IPS-20b (cell line): ENCODE measurements at regions not wholly inside any gene's neighbourhood (a gene's known extent, or its start where the extent isn't known, plus 50 kb on each side); places are given as distances from the start of the nearest gene placed in this dataset.

Source experiments
- H3K27ac ChIP-seq: one replicate; pipeline ENCODE4 v1.5.1; 2013; ENCODE audit warnings: low read length
- H3K27me3 ChIP-seq: 2 replicates; pipeline ENCODE4 v1.6.1; 2013; ENCODE audit warnings: mild to moderate bottlenecking, low read length, inconsistent platforms; ENCODE audit not compliant: insufficient read depth
- H3K36me3 ChIP-seq: 2 replicates; pipeline ENCODE4 v1.6.1; 2013; ENCODE audit warnings: low read depth, mild to moderate bottlenecking, inconsistent platforms, low read length, moderate library complexity; ENCODE audit not compliant: insufficient read depth
- H3K4me1 ChIP-seq: 2 replicates; pipeline ENCODE4 v1.6.1; 2013; ENCODE audit warnings: mild to moderate bottlenecking, control low read depth, inconsistent platforms, low read length, moderate library complexity; ENCODE audit not compliant: insufficient read depth
- H3K4me3 ChIP-seq: 2 replicates; pipeline ENCODE4 v1.5.1; 2013; ENCODE audit warnings: mild to moderate bottlenecking, low read length, inconsistent platforms
- H3K9ac ChIP-seq: 2 replicates; pipeline ENCODE4 v1.6.1; 2013; ENCODE audit warnings: low read depth, mild to moderate bottlenecking, inconsistent platforms, low read length, moderate library complexity
- H3K9me3 ChIP-seq: 2 replicates; pipeline ENCODE4 v1.6.1; 2013; ENCODE audit warnings: mild to moderate bottlenecking, low read depth, low read length, inconsistent platforms; ENCODE audit not compliant: insufficient read depth

- Histone ChIP-seq H3K36me3 (no peaks in the 10 kb centered on the region), H3K9ac (no peak overlapping the region), H3K9me3 (no peaks in the 10 kb centered on the region; the same call in 1 of the 2 replicates), H3K4me3 (no peak overlapping the region), H3K27me3 (no peaks in the 10 kb centered on the region; the same call in 1 of the 2 replicates), H3K4me1 (no peaks in the 10 kb centered on the region), H3K27ac (no peak overlapping the region)
Observed at GRCh38 chr7:98514211-98515031, 102.7 kb upstream of the NPTX2 start.

GRCh38 chr7:98511175-98511574 lies 105.9 kb upstream of the NPTX2 start:
- Histone ChIP-seq H3K4me1 (no peaks in the 10 kb centered on the region), H3K36me3 (no peaks in the 10 kb centered on the region), H3K4me3 (no peak overlapping the region), H3K9me3 (no peaks in the 10 kb centered on the region; the same call in 1 of the 2 replicates), H3K27ac (no peak overlapping the region), H3K27me3 (no peaks in the 10 kb centered on the region; the same call in 1 of the 2 replicates), H3K9ac (no peak overlapping the region)

- Histone ChIP-seq H3K4me1 (no peaks in the 10 kb centered on the region), H3K4me3 (no peak overlapping the region), H3K9me3 (no peaks in the 10 kb centered on the region), H3K27ac (no peak overlapping the region), H3K9ac (no peak overlapping the region), H3K27me3 (no peaks in the 10 kb centered on the region; the same call in 1 of the 2 replicates), H3K36me3 (no peaks in the 10 kb centered on the region)
Observed at GRCh38 chr7:98509836-98510235, 107.2 kb upstream of the NPTX2 start.

GRCh38 chr7:98506471-98506870 lies 105.6 kb upstream of the BAIAP2L1 start:
- H3K27me3 ChIP-seq, result no peaks in the 10 kb centered on the region
- H3K27ac ChIP-seq, result no peak overlapping the region
- H3K9ac ChIP-seq, result no peak overlapping the region
- H3K9me3 ChIP-seq, result no peaks in the 10 kb centered on the region
- H3K4me1 ChIP-seq, result no peaks in the 10 kb centered on the region
- no peaks in the 10 kb centered on the region for H3K36me3 ChIP-seq
- no peak overlapping the region for H3K4me3 ChIP-seq

- no peak overlapping the region for H3K27ac ChIP-seq
- no peaks in the 10 kb centered on the region for H3K4me1 ChIP-seq
- H3K36me3 ChIP-seq, result no peaks in the 10 kb centered on the region
- H3K27me3 ChIP-seq, result no peaks in the 10 kb centered on the region
- H3K4me3 ChIP-seq, result no peak overlapping the region
- no peak overlapping the region for H3K9ac ChIP-seq
- H3K9me3 ChIP-seq, result peaks cover 8% of the 10 kb centered on the region; the same call in 1 of the 2 replicates
Observed at GRCh38 chr7:98500764-98501163, 99.9 kb upstream of the BAIAP2L1 start.

- Histone ChIP-seq H3K27me3 (no peaks in the 10 kb centered on the region), H3K9me3 (peaks cover 8% of the 10 kb centered on the region; the same call in 1 of the 2 replicates), H3K36me3 (no peaks in the 10 kb centered on the region), H3K4me1 (no peaks in the 10 kb centered on the region), H3K4me3 (no peak overlapping the region), H3K9ac (no peak overlapping the region), H3K27ac (no peak overlapping the region)
Observed at GRCh38 chr7:98496618-98497017, 95.7 kb upstream of the BAIAP2L1 start.

- H3K4me1 ChIP-seq, result no peaks in the 10 kb centered on the region
- H3K27me3 ChIP-seq, result no peaks in the 10 kb centered on the region
- H3K4me3 ChIP-seq, result no peak overlapping the region
- H3K9me3 ChIP-seq, result peaks cover 8% of the 10 kb centered on the region; the same call in 1 of the 2 replicates
- no peaks in the 10 kb centered on the region for H3K36me3 ChIP-seq
- H3K27ac ChIP-seq, result no peak overlapping the region
- H3K9ac ChIP-seq, result no peak overlapping the region
Observed at GRCh38 chr7:98495200-98495955, 94.5 kb upstream of the BAIAP2L1 start.

GRCh38 chr7:98493030-98493778 lies 92.3 kb upstream of the BAIAP2L1 start:
- Histone ChIP-seq H3K4me1 (no peaks in the 10 kb centered on the region), H3K27ac (no peak overlapping the region), H3K4me3 (no peak overlapping the region), H3K9me3 (peaks cover 8% of the 10 kb centered on the region; the same call in 1 of the 2 replicates), H3K36me3 (no peaks in the 10 kb centered on the region), H3K9ac (no peak overlapping the region), H3K27me3 (no peaks in the 10 kb centered on the region)

- no peaks in the 10 kb centered on the region for H3K27me3 ChIP-seq
- no peak overlapping the region for H3K27ac ChIP-seq
- H3K4me3 ChIP-seq, result no peak overlapping the region
- no peaks in the 10 kb centered on the region for H3K9me3 ChIP-seq
- no peaks in the 10 kb centered on the region for H3K4me1 ChIP-seq
- H3K36me3 ChIP-seq, result no peaks in the 10 kb centered on the region
- no peak overlapping the region for H3K9ac ChIP-seq
Observed at GRCh38 chr7:98488167-98488566, 87.3 kb upstream of the BAIAP2L1 start.

GRCh38 chr7:98483964-98484545 lies 83.2 kb upstream of the BAIAP2L1 start:
- H3K4me3 ChIP-seq, result no peak overlapping the region

GRCh38 chr7:98483276-98483963 lies 82.5 kb upstream of the BAIAP2L1 start:
- Histone ChIP-seq H3K9me3 (peaks cover 10% of the 10 kb centered on the region), H3K27ac (no peak overlapping the region), H3K4me3 (no peak overlapping the region), H3K36me3 (no peaks in the 10 kb centered on the region), H3K9ac (no peak overlapping the region), H3K4me1 (no peaks in the 10 kb centered on the region), H3K27me3 (no peaks in the 10 kb centered on the region)

More at GRCh38 chr7:98483964-98484545, 83.2 kb upstream of the BAIAP2L1 start:
- Histone ChIP-seq H3K27ac (no peak overlapping the region), H3K36me3 (no peaks in the 10 kb centered on the region), H3K9me3 (peaks cover 10% of the 10 kb centered on the region), H3K27me3 (no peaks in the 10 kb centered on the region), H3K9ac (no peak overlapping the region), H3K4me1 (no peaks in the 10 kb centered on the region)
